IPS-18a (cell line): ENCODE measurements at regions not wholly inside any gene's neighbourhood (a gene's known extent, or its start where the extent isn't known, plus 50 kb on each side); places are given as distances from the start of the nearest gene placed in this dataset.
"Not testable (repeated sequence)": the region's sequence is repeated elsewhere in the genome, so short reads cannot be mapped to it uniquely, and the experiment has no call there.

ENCODE experiments used
- H3K27ac ChIP-seq: one replicate; pipeline ENCODE4 v1.5.1; 2013; ENCODE audit warnings: low read length
- H3K27me3 ChIP-seq: one replicate; pipeline ENCODE4 v1.6.1; 2013; ENCODE audit warnings: mild to moderate bottlenecking, low read length; ENCODE audit not compliant: control insufficient read depth, insufficient read depth
- H3K36me3 ChIP-seq: one replicate; pipeline ENCODE4 v1.6.1; 2013; ENCODE audit warnings: low read depth, low read length; ENCODE audit not compliant: control insufficient read depth
- H3K4me1 ChIP-seq: one replicate; pipeline ENCODE4 v1.6.1; 2013; ENCODE audit warnings: low read depth, low read length; ENCODE audit not compliant: control insufficient read depth
- H3K4me3 ChIP-seq: one replicate; pipeline ENCODE4 v1.5.1; 2013; ENCODE audit warnings: low read length
- H3K9ac ChIP-seq: one replicate; pipeline ENCODE4 v1.6.1; 2013; ENCODE audit warnings: mild to moderate bottlenecking, low read length, moderate library complexity
- H3K9me3 ChIP-seq: one replicate; pipeline ENCODE4 v1.6.1; 2013; ENCODE audit warnings: low read depth, low read length; ENCODE audit not compliant: control insufficient read depth

DNA sequence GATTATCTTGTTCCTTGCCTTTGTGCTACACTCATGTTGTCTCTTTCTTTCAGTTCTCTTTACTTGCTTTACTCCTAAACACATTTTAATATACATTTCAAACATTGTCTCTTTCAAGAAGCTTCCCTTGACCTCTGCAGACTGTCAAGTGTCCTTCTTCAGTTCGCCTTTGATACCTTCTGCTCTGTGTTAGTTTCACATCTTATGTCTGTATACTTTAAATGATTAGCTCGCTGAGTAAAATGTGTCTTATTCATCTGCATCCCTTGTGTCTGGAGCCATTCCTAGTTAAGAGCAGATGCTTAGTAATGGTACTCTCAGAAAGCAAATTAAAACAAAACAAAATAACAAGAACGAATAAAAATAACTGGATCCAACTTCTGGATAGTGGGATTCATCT lies 303.3 kb downstream of the S1PR1 start:
- no peaks in the 10 kb centered on the region for H3K27me3 ChIP-seq
- H3K4me1 ChIP-seq: no peaks in the 10 kb centered on the region
- H3K4me3 ChIP-seq: no peak overlapping the region
- H3K9ac ChIP-seq: no peak overlapping the region
- no peak overlapping the region for H3K27ac ChIP-seq
- no peaks in the 10 kb centered on the region for H3K9me3 ChIP-seq
- no peaks in the 10 kb centered on the region for H3K36me3 ChIP-seq

DNA sequence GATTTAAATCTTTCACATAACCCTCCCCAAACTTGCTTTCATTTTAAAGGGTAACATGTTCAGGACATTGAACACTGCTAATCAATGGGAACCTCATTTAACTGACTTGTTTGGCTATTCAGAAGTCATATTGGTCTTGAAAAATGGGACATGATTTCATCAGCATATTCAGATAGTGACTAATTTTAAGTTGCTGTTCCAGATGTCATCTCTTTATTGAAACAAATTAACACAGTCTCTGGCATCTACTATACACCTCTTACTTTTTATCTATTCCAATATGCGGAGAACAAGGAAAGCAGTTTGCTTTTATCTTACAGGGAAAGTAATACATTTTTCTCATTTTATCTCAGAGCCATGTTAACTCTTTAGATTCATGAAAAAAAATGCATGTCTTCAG lies 310.1 kb downstream of the S1PR1 start:
- H3K27ac ChIP-seq: no peak overlapping the region

GRCh38 chr1:101547357-101547756 lies 310.5 kb downstream of the S1PR1 start:
- no peaks in the 10 kb centered on the region for H3K27me3 ChIP-seq
- no peaks in the 10 kb centered on the region for H3K9me3 ChIP-seq

More for the DNA sequence above, 310.1 kb downstream of the S1PR1 start:
- Histone ChIP-seq H3K4me3 (no peak overlapping the region), H3K36me3 (no peaks in the 10 kb centered on the region), H3K9ac (no peak overlapping the region), H3K9me3 (no peaks in the 10 kb centered on the region), H3K4me1 (no peaks in the 10 kb centered on the region), H3K27me3 (no peaks in the 10 kb centered on the region)

GRCh38 chr1:101548376-101548775 lies 311.6 kb downstream of the S1PR1 start:
- Histone ChIP-seq H3K36me3 (no peaks in the 10 kb centered on the region), H3K9me3 (no peaks in the 10 kb centered on the region), H3K4me3 (no peak overlapping the region), H3K27ac (no peak overlapping the region), H3K9ac (no peak overlapping the region), H3K4me1 (no peaks in the 10 kb centered on the region), H3K27me3 (no peaks in the 10 kb centered on the region)

More at GRCh38 chr1:101547357-101547756, 310.5 kb downstream of the S1PR1 start:
- H3K4me1 ChIP-seq: no peaks in the 10 kb centered on the region
- H3K36me3 ChIP-seq: no peaks in the 10 kb centered on the region
- no peak overlapping the region for H3K4me3 ChIP-seq
- no peak overlapping the region for H3K9ac ChIP-seq
- no peak overlapping the region for H3K27ac ChIP-seq

- H3K36me3 ChIP-seq: no peaks in the 10 kb centered on the region
- no peaks in the 10 kb centered on the region for H3K4me1 ChIP-seq
Observed at GRCh38 chr1:101550581-101550980, 313.8 kb downstream of the S1PR1 start.

DNA sequence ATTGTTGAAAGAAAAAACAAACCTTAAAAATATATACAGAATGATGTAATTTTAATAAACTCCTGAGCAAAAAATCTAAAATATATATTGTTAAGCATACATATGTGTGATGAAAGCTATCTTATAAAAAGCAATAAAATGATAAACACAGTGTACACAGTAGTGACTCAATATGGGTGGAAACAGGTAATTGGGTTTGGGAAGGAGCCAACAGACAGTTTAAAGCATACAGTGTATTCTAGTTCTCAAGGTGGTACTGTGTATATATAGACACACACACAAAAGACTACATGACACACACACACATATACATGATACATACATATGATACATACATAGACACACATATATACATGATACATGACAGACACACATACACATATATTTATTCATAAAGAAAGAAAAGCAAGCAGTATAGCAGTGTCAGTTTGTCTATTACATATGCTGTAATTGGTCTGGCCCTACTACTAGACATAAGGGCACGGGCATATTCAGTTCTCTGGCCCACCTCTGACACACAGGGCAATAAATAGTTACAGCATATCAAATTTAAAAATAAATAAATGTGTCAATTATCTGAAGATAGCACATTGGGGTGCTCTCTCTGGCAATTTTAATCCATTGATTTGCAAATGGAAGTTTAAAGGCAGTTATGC lies 330.2 kb downstream of the S1PR1 start:
- Histone ChIP-seq H3K9ac (no peak overlapping the region), H3K27ac (no peak overlapping the region), H3K9me3 (peaks cover 7% of the 10 kb centered on the region), H3K36me3 (no peaks in the 10 kb centered on the region), H3K27me3 (no peaks in the 10 kb centered on the region), H3K4me3 (no peak overlapping the region), H3K4me1 (peaks cover 6% of the 10 kb centered on the region)

More at GRCh38 chr1:101550581-101550980, 313.8 kb downstream of the S1PR1 start:
- H3K9me3 ChIP-seq: no peaks in the 10 kb centered on the region
- H3K27ac ChIP-seq: no peak overlapping the region
- no peak overlapping the region for H3K9ac ChIP-seq
- no peak overlapping the region for H3K4me3 ChIP-seq
- no peaks in the 10 kb centered on the region for H3K27me3 ChIP-seq

GRCh38 chr1:101567582-101568189 lies 330.9 kb downstream of the S1PR1 start:
- no peak overlapping the region for H3K9ac ChIP-seq
- no peaks in the 10 kb centered on the region for H3K27me3 ChIP-seq
- H3K4me1 ChIP-seq: peaks cover 6% of the 10 kb centered on the region

GRCh38 chr1:101587741-101588140 lies 350.9 kb downstream of the S1PR1 start:
- Histone ChIP-seq H3K9ac (no peak overlapping the region), H3K36me3 (no peaks in the 10 kb centered on the region), H3K27ac (no peak overlapping the region), H3K9me3 (no peaks in the 10 kb centered on the region), H3K27me3 (no peaks in the 10 kb centered on the region), H3K4me1 (no peaks in the 10 kb centered on the region), H3K4me3 (no peak overlapping the region)

More at GRCh38 chr1:101567582-101568189, 330.9 kb downstream of the S1PR1 start:
- Histone ChIP-seq H3K4me3 (no peak overlapping the region), H3K27ac (no peak overlapping the region), H3K36me3 (no peaks in the 10 kb centered on the region), H3K9me3 (peaks cover 7% of the 10 kb centered on the region)

DNA sequence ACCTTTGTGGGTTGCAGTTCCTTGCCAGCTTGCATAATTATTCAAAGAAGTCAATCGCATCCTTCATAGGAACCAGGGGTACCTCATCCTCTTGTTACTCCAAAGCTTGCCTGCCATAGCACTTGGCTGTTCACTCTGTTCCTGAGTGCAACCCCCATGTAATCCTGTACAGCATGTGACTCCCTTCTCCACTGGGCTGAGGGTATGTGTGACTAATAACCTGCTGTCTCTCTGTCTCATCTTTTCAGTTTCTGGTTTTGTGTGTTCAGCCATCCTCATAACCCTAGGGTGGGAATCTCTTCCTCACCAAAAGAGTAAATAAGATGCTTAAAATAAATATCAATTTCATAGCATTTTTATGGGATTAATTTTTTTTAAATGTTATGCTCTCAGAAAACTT lies 351.9 kb downstream of the S1PR1 start:
- Histone ChIP-seq H3K9ac (no peak overlapping the region), H3K27ac (no peak overlapping the region), H3K4me3 (no peak overlapping the region), H3K36me3 (no peaks in the 10 kb centered on the region), H3K27me3 (no peaks in the 10 kb centered on the region), H3K4me1 (no peaks in the 10 kb centered on the region), H3K9me3 (no peaks in the 10 kb centered on the region)

- no peaks in the 10 kb centered on the region for H3K27me3 ChIP-seq
- no peaks in the 10 kb centered on the region for H3K4me1 ChIP-seq
- H3K27ac ChIP-seq: no peak overlapping the region
Observed at GRCh38 chr1:101592845-101593244, 356.0 kb downstream of the S1PR1 start.

GRCh38 chr1:101595881-101596374 lies 359.1 kb downstream of the S1PR1 start:
- Histone ChIP-seq H3K36me3 (no peaks in the 10 kb centered on the region), H3K27me3 (no peaks in the 10 kb centered on the region), H3K4me1 (no peaks in the 10 kb centered on the region), H3K9ac (no peak overlapping the region), H3K27ac (no peak overlapping the region), H3K4me3 (no peak overlapping the region), H3K9me3 (no peaks in the 10 kb centered on the region)

More at GRCh38 chr1:101592845-101593244, 356.0 kb downstream of the S1PR1 start:
- Histone ChIP-seq H3K9me3 (no peaks in the 10 kb centered on the region), H3K36me3 (no peaks in the 10 kb centered on the region), H3K4me3 (no peak overlapping the region), H3K9ac (no peak overlapping the region)

- not testable (repeated sequence) for H3K27me3 ChIP-seq, H3K27ac ChIP-seq, H3K9ac ChIP-seq, H3K4me3 ChIP-seq, H3K36me3 ChIP-seq, H3K9me3 ChIP-seq
- H3K4me1 ChIP-seq: peaks cover 11% of the 10 kb centered on the region
Observed at GRCh38 chr1:101600615-101601014, 363.8 kb downstream of the S1PR1 start.
